ENCODE measurements at regions not wholly inside any gene's neighbourhood (a gene's known extent, or its start where the extent isn't known, plus 50 kb on each side); places are given as distances from the start of the nearest gene placed in this dataset.

DNA sequence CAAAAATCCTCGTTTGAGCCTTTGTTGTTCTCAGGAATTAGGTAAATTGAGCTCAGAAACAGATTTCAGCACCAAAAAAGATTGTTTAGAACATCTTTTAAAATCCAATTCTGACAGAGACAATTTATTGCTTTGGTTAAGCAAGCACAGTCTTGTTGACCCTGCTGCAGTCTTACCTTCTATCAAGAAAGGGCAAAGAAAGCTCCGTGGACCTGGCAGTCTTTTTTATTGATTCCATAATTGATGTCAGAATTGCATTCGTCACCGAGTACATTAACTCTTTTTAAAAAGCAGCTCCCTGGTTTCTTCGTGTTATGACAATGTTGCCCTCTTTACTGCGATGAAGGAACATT is 334.8 kb downstream of the FGFR2 start:
- TF ChIP-seq, protein P1, sequence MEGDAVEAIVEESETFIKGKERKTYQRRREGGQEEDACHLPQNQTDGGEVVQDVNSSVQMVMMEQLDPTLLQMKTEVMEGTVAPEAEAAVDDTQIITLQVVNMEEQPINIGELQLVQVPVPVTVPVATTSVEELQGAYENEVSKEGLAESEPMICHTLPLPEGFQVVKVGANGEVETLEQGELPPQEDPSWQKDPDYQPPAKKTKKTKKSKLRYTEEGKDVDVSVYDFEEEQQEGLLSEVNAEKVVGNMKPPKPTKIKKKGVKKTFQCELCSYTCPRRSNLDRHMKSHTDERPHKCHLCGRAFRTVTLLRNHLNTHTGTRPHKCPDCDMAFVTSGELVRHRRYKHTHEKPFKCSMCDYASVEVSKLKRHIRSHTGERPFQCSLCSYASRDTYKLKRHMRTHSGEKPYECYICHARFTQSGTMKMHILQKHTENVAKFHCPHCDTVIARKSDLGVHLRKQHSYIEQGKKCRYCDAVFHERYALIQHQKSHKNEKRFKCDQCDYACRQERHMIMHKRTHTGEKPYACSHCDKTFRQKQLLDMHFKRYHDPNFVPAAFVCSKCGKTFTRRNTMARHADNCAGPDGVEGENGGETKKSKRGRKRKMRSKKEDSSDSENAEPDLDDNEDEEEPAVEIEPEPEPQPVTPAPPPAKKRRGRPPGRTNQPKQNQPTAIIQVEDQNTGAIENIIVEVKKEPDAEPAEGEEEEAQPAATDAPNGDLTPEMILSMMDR (IDR thresholded peaks at IDR 0.05): no peak
- no peak for TF ChIP-seq EZH2 (IDR thresholded peaks at IDR 0.05; ENCODE audit: borderline replicate concordance, insufficient read depth, low read depth, low read length, poor library complexity, severe bottlenecking)

Data from B cell (primary cell).